Chondrocyte (in vitro differentiated cells): ENCODE measurements at regions not wholly inside any gene's neighbourhood (a gene's known extent, or its start where the extent isn't known, plus 50 kb on each side); places are given as distances from the start of the nearest gene placed in this dataset.

Experiments used
- DNase-seq: peaks from one replicate; pipeline ENCODE4 v3.0.0; 2021; ENCODE audit warnings: mixed read lengths, low spot score
- H3K27ac Mint-ChIP-seq: one replicate; pipeline ENCODE4 v1.8.0; 2021; ENCODE audit warnings: mild to moderate bottlenecking, moderate library complexity, mixed read lengths; ENCODE audit not compliant: unreplicated experiment
- H3K27me3 Mint-ChIP-seq: 2 replicates; pipeline ENCODE4 v1.8.0; 2021; ENCODE audit warnings: low read depth, mixed read lengths
- H3K36me3 Mint-ChIP-seq: 2 replicates; pipeline ENCODE4 v1.8.0; 2021; ENCODE audit warnings: low read depth, mixed read lengths
- H3K4me1 Mint-ChIP-seq: 2 replicates; pipeline ENCODE4 v1.8.0; 2021; ENCODE audit warnings: low read depth, mild to moderate bottlenecking, mixed read lengths
- H3K4me3 Mint-ChIP-seq: one replicate; pipeline ENCODE4 v1.8.0; 2021; ENCODE audit warnings: mild to moderate bottlenecking, moderate library complexity, mixed read lengths; ENCODE audit not compliant: unreplicated experiment
- H3K9me3 Mint-ChIP-seq: 2 replicates; pipeline ENCODE4 v1.8.0; 2021; ENCODE audit warnings: low read depth, mixed read lengths
- TF ChIP-seq, protein P1 (sequence below): fragments of 200-600 bp; sonication (generic); IDR thresholded peaks from 2 replicates; pipeline ENCODE4 v1.5.0; 2021; ENCODE audit warnings: antibody characterized with exemption, mild to moderate bottlenecking, moderate library complexity

DNA sequence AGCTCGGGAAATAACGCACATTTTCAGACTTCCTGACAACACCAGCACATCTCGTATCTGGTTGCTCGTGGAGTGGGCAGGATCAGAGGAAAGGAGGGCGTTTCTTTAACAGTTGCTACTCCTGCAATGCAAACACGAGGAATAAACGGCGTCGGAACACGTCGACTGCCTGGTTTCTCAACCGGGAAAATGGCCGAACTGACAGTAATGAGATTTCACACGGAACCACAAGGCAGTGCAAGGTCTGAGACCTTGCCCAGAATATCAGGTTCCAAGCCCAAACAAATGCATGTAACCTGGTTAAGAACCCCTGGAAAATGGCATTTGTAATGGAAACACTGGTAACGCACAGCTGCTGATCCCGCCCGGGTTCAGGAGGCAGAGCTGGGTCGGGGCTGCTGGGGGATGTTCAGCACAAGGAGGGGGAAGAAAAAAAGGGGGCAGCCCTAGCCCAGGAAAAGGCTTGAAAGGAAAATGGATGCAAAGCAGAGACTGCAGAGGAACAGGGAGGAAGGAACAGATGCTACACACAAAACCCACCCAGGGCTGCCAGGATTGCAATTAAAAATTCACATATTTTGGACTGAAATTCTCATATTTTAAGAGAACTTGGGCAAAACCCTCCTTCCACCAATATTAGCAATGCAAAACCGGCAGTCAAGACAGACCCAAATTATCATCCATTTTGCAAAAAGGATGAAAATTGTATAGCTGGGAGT, 61.6 kb upstream of the KLHL29 start:
- Mint-ChIP-seq H3K27ac (no peak overlapping the region), H3K4me3 (no peak overlapping the region), H3K9me3 (no peaks in the 10 kb centered on the region), H3K27me3 (peaks cover 37% of the 10 kb centered on the region), H3K36me3 (no peaks in the 10 kb centered on the region), H3K4me1 (no peaks in the 10 kb centered on the region)
- no peak for DNase-seq
- TF ChIP-seq, protein P1, sequence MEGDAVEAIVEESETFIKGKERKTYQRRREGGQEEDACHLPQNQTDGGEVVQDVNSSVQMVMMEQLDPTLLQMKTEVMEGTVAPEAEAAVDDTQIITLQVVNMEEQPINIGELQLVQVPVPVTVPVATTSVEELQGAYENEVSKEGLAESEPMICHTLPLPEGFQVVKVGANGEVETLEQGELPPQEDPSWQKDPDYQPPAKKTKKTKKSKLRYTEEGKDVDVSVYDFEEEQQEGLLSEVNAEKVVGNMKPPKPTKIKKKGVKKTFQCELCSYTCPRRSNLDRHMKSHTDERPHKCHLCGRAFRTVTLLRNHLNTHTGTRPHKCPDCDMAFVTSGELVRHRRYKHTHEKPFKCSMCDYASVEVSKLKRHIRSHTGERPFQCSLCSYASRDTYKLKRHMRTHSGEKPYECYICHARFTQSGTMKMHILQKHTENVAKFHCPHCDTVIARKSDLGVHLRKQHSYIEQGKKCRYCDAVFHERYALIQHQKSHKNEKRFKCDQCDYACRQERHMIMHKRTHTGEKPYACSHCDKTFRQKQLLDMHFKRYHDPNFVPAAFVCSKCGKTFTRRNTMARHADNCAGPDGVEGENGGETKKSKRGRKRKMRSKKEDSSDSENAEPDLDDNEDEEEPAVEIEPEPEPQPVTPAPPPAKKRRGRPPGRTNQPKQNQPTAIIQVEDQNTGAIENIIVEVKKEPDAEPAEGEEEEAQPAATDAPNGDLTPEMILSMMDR: no peak

DNA sequence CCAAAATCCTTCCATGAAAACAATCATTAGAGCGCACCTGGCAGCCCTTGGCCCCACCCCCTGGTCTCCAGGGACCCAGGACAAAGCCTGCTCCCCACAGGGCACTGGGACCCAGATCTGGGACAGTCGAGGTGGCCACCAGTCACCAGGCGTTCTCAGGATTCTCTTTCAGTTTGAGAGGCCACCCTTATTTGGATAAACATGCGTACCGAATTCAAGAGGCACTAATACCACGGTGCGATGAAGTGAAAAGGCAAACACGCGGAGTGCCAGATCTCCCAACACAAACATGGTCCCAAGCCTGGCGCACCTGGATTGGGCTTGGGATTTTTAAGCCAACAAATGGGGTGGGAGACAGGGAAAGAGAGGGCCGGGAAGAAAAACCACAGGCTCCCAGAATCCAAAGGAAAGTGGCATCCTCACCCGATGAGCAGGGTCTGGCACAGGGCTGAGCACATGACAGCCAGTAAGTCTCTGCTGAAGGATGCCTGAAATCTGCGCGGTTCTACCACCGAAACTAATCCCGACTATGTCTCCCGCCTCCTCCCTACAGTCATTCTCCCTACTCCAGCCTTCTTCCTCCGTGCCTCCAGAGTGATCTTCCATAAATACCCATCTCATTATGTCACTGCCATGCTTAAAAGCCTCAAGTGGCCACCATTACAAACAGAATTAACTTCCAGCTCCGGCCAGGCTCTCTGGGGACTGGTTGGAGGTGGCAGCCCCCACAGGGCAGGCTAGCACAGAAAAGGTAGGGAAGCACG, 60.9 kb upstream of the KLHL29 start:
- H3K4me3 Mint-ChIP-seq: no peak overlapping the region
- no peaks in the 10 kb centered on the region for H3K36me3 Mint-ChIP-seq
- TF ChIP-seq, protein P1: no peak
- H3K4me1 Mint-ChIP-seq: no peaks in the 10 kb centered on the region
- peaks cover 43% of the 10 kb centered on the region for H3K27me3 Mint-ChIP-seq
- H3K27ac Mint-ChIP-seq: no peak overlapping the region
- no peaks in the 10 kb centered on the region for H3K9me3 Mint-ChIP-seq
- DNase-seq: no peak

- Mint-ChIP-seq H3K27ac (no peak overlapping the region), H3K36me3 (no peaks in the 10 kb centered on the region), H3K4me3 (no peak overlapping the region), H3K4me1 (no peaks in the 10 kb centered on the region), H3K9me3 (no peaks in the 10 kb centered on the region), H3K27me3 (peaks cover 58% of the 10 kb centered on the region)
- TF ChIP-seq, protein P1: no peak
- DNase-seq: no peak
These were observed 58.6 kb upstream of the KLHL29 start for GRCh38 chr2:23326330-23326729.

DNA sequence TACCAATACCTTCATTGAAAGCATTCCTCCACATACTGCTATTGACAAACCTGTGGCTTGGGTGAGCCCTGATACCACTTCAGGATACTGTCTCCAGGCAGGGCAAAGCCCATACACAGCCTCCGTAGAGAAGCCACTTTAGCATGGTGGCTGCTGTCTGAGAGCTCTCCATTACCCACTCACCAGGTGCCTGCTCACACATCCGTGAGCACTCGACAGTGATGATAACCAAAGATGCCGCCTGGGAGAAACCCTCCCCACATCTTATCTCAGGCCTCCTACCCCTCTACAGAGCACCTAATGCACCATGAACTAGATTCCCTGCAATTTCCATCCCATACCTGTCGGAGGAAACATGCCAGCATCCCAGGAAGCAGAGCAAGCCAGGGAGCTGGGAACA, 57.6 kb upstream of the KLHL29 start:
- no peak for DNase-seq
- Mint-ChIP-seq H3K27ac (no peak overlapping the region), H3K27me3 (peaks cover 50% of the 10 kb centered on the region), H3K4me1 (no peaks in the 10 kb centered on the region), H3K9me3 (no peaks in the 10 kb centered on the region), H3K4me3 (no peak overlapping the region), H3K36me3 (no peaks in the 10 kb centered on the region)
- TF ChIP-seq, protein P1: no peak

DNA sequence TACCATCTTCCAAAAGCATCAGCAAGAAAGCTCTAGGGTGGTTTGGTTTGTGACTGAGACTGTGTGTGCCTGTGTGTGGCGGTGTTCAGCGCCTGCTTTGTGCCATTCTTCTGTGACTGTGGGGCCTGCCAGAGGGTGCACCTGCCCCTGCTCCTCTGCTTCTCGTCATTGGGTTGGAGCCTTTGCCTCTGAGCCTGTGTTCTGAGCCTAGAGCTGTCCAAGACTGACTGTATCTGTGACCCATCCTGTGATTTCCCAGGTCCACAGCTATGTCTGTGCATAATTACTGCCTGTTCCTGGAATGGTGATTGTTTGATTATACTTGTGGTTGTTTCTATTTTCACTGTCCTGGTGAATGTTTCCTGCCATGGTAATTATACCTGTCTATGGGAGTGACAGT, 57.1 kb upstream of the KLHL29 start:
- no peak overlapping the region for H3K27ac Mint-ChIP-seq
- DNase-seq: no peak
- no peaks in the 10 kb centered on the region for H3K36me3 Mint-ChIP-seq
- H3K4me1 Mint-ChIP-seq: no peaks in the 10 kb centered on the region
- peaks cover 45% of the 10 kb centered on the region for H3K27me3 Mint-ChIP-seq
- TF ChIP-seq, protein P1: no peak
- no peaks in the 10 kb centered on the region for H3K9me3 Mint-ChIP-seq
- H3K4me3 Mint-ChIP-seq: no peak overlapping the region
